IMR-90 (cell line): ENCODE measurements at regions not wholly inside any gene's neighbourhood (a gene's known extent, or its start where the extent isn't known, plus 50 kb on each side); places are given as distances from the start of the nearest gene placed in this dataset.
"Not testable (repeated sequence)": the region's sequence is repeated elsewhere in the genome, so short reads cannot be mapped to it uniquely, and the experiment has no call there.

Source experiments
- ATAC-seq: fragments of 200-7000 bp; cut with Tn5 transposase; 2 replicates; pipeline ENCODE4 v1.9.1; 2020; ENCODE audit warnings: low read depth, mild to moderate bottlenecking, moderate library complexity
- BruUV-seq: library from RNA; stranded (reverse); fragments of 400-500 nt; replicated peaks from 2 replicates; lab custom pipeline; 2021; lab: Mats Ljungman, UMichigan
- CTCF ChIA-PET: fragments of 300-600 bp; formaldehyde crosslinking; extraction: SDS; loops from one replicate; lab custom pipeline; 2021; ENCODE audit warnings: antibody characterized with exemption; lab: Yijun Ruan, JAX
- POLR2A ChIA-PET: fragments of 300-600 bp; sonication (Branson Sonifier 250); formaldehyde crosslinking; loops from one replicate; lab custom pipeline; 2022; ENCODE audit warnings: antibody characterized with exemption; ENCODE audit not compliant: unreplicated experiment; lab: Charles Lee
- DNase-seq: peaks from one replicate; pipeline ENCODE4 v3.0.0; 2013
- H2AFZ ChIP-seq: replicated peaks from 2 replicates; pipeline ENCODE3; 2013; ENCODE audit warnings: low read length, mild to moderate bottlenecking; ENCODE audit not compliant: poor library complexity
- H2AK5ac ChIP-seq: 2 replicates; pipeline ENCODE4 v1.6.1; 2013; ENCODE audit warnings: low read depth, low read length, inconsistent platforms
- H2AK9ac ChIP-seq: replicated peaks from 2 replicates; pipeline ENCODE3; 2013; ENCODE audit warnings: mild to moderate bottlenecking, low read depth, low read length, moderate library complexity; ENCODE audit not compliant: poor library complexity
- H2BK120ac ChIP-seq: 2 replicates; pipeline ENCODE4 v1.6.1; 2013; ENCODE audit warnings: low read depth, low read length, inconsistent platforms
- H2BK15ac ChIP-seq: 3 replicates; pipeline ENCODE4 v1.6.1; 2013; ENCODE audit warnings: low read depth, low read length, inconsistent platforms
- H2BK20ac ChIP-seq: 2 replicates; pipeline ENCODE4 v1.6.1; 2013; ENCODE audit warnings: low read depth, mild to moderate bottlenecking, inconsistent platforms, low read length, moderate library complexity
- H2BK5ac ChIP-seq: 2 replicates; pipeline ENCODE4 v1.6.1; 2013; ENCODE audit warnings: mild to moderate bottlenecking, low read depth, low read length, inconsistent platforms; ENCODE audit not compliant: poor library complexity, severe bottlenecking
- H3K14ac ChIP-seq: replicated peaks from 2 replicates; pipeline ENCODE4 v1.6.1; 2013; ENCODE audit warnings: low read depth, low read length, inconsistent platforms
- H3K18ac ChIP-seq: 2 replicates; pipeline ENCODE4 v1.6.1; 2013; ENCODE audit warnings: low read depth, low read length, control low read depth
- H3K23ac ChIP-seq: 2 replicates; pipeline ENCODE4 v1.6.1; 2013; ENCODE audit warnings: low read depth, low read length, inconsistent platforms
- H3K27ac ChIP-seq: 2 replicates; pipeline ENCODE4 v1.5.1; 2013; ENCODE audit warnings: mild to moderate bottlenecking, control low read depth, low read length; ENCODE audit not compliant: insufficient read depth
- H3K27me3 ChIP-seq: 2 replicates; pipeline ENCODE4 v1.6.1; 2013; ENCODE audit warnings: low read length; ENCODE audit not compliant: control insufficient read depth, insufficient read depth
- H3K36me3 ChIP-seq: 2 replicates; pipeline ENCODE4 v1.6.1; 2013; ENCODE audit warnings: low read length, mixed read lengths; ENCODE audit not compliant: control insufficient read depth, insufficient read depth
- H3K4ac ChIP-seq: 2 replicates; pipeline ENCODE4 v1.6.1; 2013; ENCODE audit warnings: low read depth, low read length, inconsistent platforms
- H3K4me1 ChIP-seq: 2 replicates; pipeline ENCODE4 v1.6.1; 2013; ENCODE audit warnings: low read length, mixed read lengths; ENCODE audit not compliant: control insufficient read depth, insufficient read depth
- H3K4me2 ChIP-seq: 2 replicates; pipeline ENCODE4 v1.6.1; 2013; ENCODE audit warnings: low read depth, mild to moderate bottlenecking, control low read depth, low read length, moderate library complexity
- H3K4me3 ChIP-seq: 2 replicates; pipeline ENCODE4 v1.5.1; 2013; ENCODE audit warnings: low read depth, mild to moderate bottlenecking, control low read depth, low read length, moderate library complexity; ENCODE audit not compliant: insufficient read depth
- H3K56ac ChIP-seq: 2 replicates; pipeline ENCODE4 v1.6.1; 2013; ENCODE audit warnings: low read length, inconsistent platforms; ENCODE audit not compliant: insufficient read depth; ENCODE audit errors: extremely low read depth
- H3K79me1 ChIP-seq, 2 experiments: 2 replicates each; pipeline ENCODE4 v1.6.1; 2013; ENCODE audit warnings: low read length in 2 of 2, inconsistent platforms in 1 of 2, low read depth in 1 of 2
- H3K9ac ChIP-seq: 2 replicates; pipeline ENCODE4 v1.6.1; 2013; ENCODE audit warnings: low read depth, low read length, control low read depth
- H3K9me1 ChIP-seq: 2 replicates; pipeline ENCODE4 v1.6.1; 2013; ENCODE audit warnings: low read length, inconsistent platforms; ENCODE audit not compliant: insufficient read depth
- H3K9me3 ChIP-seq: 2 replicates; pipeline ENCODE4 v1.6.1; 2013; ENCODE audit warnings: low read length; ENCODE audit not compliant: control insufficient read depth, insufficient read depth
- H4K20me1 ChIP-seq: 2 replicates; pipeline ENCODE4 v1.6.1; 2013; ENCODE audit warnings: low read length, inconsistent platforms; ENCODE audit not compliant: insufficient read depth
- H4K5ac ChIP-seq: 2 replicates; pipeline ENCODE4 v1.6.1; 2013; ENCODE audit warnings: mild to moderate bottlenecking, low read depth, low read length, control low read depth
- H4K8ac ChIP-seq, 2 experiments: 2 replicates each; pipeline ENCODE4 v1.6.1; 2013; ENCODE audit warnings: low read depth in 2 of 2, low read length in 2 of 2, control low read depth in 1 of 2, inconsistent platforms in 1 of 2
- H4K91ac ChIP-seq: 2 replicates; pipeline ENCODE4 v1.6.1; 2013; ENCODE audit warnings: low read depth, low read length, inconsistent platforms; ENCODE audit not compliant: insufficient read depth
- WGBS, 2 experiments: methylation state at CpG; one replicate each; pipeline versions ENCODE4 v1.1.5 to v1.1.7; 2013; ENCODE audit warnings: missing lambda C conversion rate in 2 of 2; ENCODE audit not compliant: insufficient read length in 1 of 2; ENCODE audit errors: extremely low coverage in 2 of 2; 5-methylcytosine and 5-hydroxymethylcytosine counted together
- dilution Hi-C: fragments of 300-500 bp; cut with HindIII; formaldehyde crosslinking; loops from one replicate; pipeline ENCODE4 v1.14.3; 2018; ENCODE audit warnings: low sequenced_read_pairs; ENCODE audit not compliant: unreplicated experiment
- in situ Hi-C: fragments of 300-500 bp; cut with MboI; formaldehyde crosslinking; loops from 3 replicates; pipeline ENCODE4 v1.14.3; 2019; ENCODE audit warnings: low sequenced_read_pairs, inconsistent platforms, mixed read lengths
- intact Hi-C: fragments of 100-400 bp; cut with micrococcal nuclease; formaldehyde crosslinking; loops from 2 replicates; pipeline ENCODE4 v1.10.0; 2022

DNA sequence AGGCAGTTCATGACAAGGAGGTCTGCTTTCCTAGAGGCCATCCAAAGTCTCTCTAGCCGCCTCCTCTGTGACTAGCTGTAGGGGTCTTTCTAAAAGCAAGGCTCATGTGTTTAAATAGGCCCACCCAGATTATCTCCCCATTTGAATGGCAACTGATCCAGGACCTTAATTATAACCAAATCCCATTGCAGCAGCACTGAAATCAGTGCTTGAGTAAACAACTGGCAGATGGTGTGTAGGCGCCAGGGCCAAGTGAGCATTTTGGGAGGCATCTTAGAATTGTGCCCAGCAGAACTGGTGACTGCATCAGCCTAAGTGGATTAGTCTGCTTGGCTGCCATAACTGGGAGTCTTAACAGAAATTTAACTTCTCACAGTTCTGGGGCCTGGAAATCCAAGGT lies 77.8 kb downstream of the ATP6V0E2 start:
- H2BK20ac ChIP-seq, H4K20me1 ChIP-seq, H3K18ac ChIP-seq, H3K4me2 ChIP-seq, H3K56ac ChIP-seq, DNase-seq, H3K9me1 ChIP-seq, H3K4ac ChIP-seq, H3K9ac ChIP-seq, H2AK5ac ChIP-seq, H3K27me3 ChIP-seq, H3K4me1 ChIP-seq, ATAC-seq, H3K27ac ChIP-seq, in situ Hi-C loops, H3K14ac ChIP-seq, H2BK5ac ChIP-seq, H2BK120ac ChIP-seq, H4K91ac ChIP-seq, H3K4me3 ChIP-seq, H3K79me1 ChIP-seq, H3K9me3 ChIP-seq, CTCF ChIA-PET, dilution Hi-C loops, H2AK9ac ChIP-seq, BruUV-seq, H3K23ac ChIP-seq, POLR2A ChIA-PET, H2BK15ac ChIP-seq, H4K8ac ChIP-seq, intact Hi-C loops, H2AFZ ChIP-seq, H3K36me3 ChIP-seq, H4K5ac ChIP-seq: not testable (repeated sequence)
- no CpG with 5 or more reads among the region's 2 CpGs for WGBS, 2 experiments

DNA sequence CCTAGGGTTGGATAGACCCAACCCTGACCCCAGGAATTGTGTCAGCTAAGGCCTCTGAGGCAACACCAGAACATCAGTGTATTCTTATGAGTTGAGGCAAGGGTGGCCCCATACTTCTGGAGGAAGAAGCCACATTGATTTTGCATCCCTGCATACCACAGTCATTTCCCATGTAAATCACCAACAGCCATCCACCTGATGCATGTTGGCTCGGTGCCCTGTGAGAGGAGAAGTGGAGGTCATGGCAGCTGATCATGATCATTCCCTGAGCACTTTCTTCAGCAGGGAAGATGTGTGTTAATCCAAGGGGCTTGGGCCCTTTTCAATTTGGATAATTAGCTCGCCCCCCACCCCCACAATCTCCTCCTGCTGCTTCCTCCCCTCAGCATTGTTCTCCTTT lies 85.1 kb downstream of the ATP6V0E2 start:
- H3K9me3 ChIP-seq, H3K36me3 ChIP-seq, H3K9me1 ChIP-seq, intact Hi-C loops, H2AK5ac ChIP-seq, H3K9ac ChIP-seq, ATAC-seq, H2BK120ac ChIP-seq, H3K4me1 ChIP-seq, POLR2A ChIA-PET, H2BK20ac ChIP-seq, H3K4me3 ChIP-seq, H3K27me3 ChIP-seq, H3K27ac ChIP-seq, H3K56ac ChIP-seq, H3K23ac ChIP-seq, H4K91ac ChIP-seq, H2BK15ac ChIP-seq, H3K14ac ChIP-seq, dilution Hi-C loops, H4K20me1 ChIP-seq, BruUV-seq, H3K79me1 ChIP-seq, in situ Hi-C loops, DNase-seq, H4K5ac ChIP-seq, H4K8ac ChIP-seq, H2BK5ac ChIP-seq, H3K4me2 ChIP-seq, H2AFZ ChIP-seq, H3K18ac ChIP-seq, H3K4ac ChIP-seq, H2AK9ac ChIP-seq, CTCF ChIA-PET: not testable (repeated sequence)
- WGBS, 2 experiments = no CpG with 5 or more reads among the region's 2 CpGs
